WTC11 (cell line): ENCODE measurements at regions not wholly inside any gene's neighbourhood (a gene's known extent, or its start where the extent isn't known, plus 50 kb on each side); places are given as distances from the start of the nearest gene placed in this dataset.

ENCODE experiments used
- ATAC-seq: fragments of 200-7000 bp; cut with Tn5 transposase; 2 replicates; pipeline ENCODE4 v1.10.0; 2021; ENCODE audit warnings: mild to moderate bottlenecking, moderate library complexity
- CTCF ChIA-PET: fragments of 300-600 bp; sonication (Branson Sonifier 250); formaldehyde crosslinking; loops from one replicate; lab custom pipeline; 2021; ENCODE audit warnings: antibody characterized with exemption; lab: Charles Lee
- POLR2A ChIA-PET: fragments of 350-600 bp; sonication (Branson Sonifier 250); formaldehyde crosslinking; loops from one replicate; lab custom pipeline; 2021; ENCODE audit warnings: antibody characterized with exemption; lab: Charles Lee
- DNase-seq: peaks from one replicate; pipeline ENCODE4 v3.0.0; 2021; ENCODE audit warnings: low spot score
- H3K27ac Mint-ChIP-seq: 2 replicates; pipeline ENCODE4 v1.8.0; 2021; ENCODE audit warnings: mixed read lengths
- H3K27me3 Mint-ChIP-seq: 2 replicates; pipeline ENCODE4 v1.8.0; 2021; ENCODE audit warnings: low read depth, mild to moderate bottlenecking, moderate library complexity, mixed read lengths
- H3K36me3 Mint-ChIP-seq: 2 replicates; pipeline ENCODE4 v1.8.0; 2021; ENCODE audit warnings: mixed read lengths
- H3K4me1 Mint-ChIP-seq: 2 replicates; pipeline ENCODE4 v1.8.0; 2022; ENCODE audit warnings: mixed read lengths
- H3K4me3 Mint-ChIP-seq: 2 replicates; pipeline ENCODE4 v1.8.0; 2021; ENCODE audit warnings: mild to moderate bottlenecking, moderate library complexity, mixed read lengths
- H3K9me3 Mint-ChIP-seq: 2 replicates; pipeline ENCODE4 v1.8.0; 2021; ENCODE audit warnings: mixed read lengths
- ARID4B ChIP-seq: sonication (generic); formaldehyde crosslinking; IDR thresholded peaks from 2 replicates; pipeline ENCODE4 v1.8.0; 2023; ENCODE audit warnings: missing genetic modification reagents, mild to moderate bottlenecking, borderline replicate concordance
- ETV6 ChIP-seq: sonication (generic); formaldehyde crosslinking; IDR thresholded peaks from 2 replicates; pipeline ENCODE4 v1.8.1; 2022; ENCODE audit warnings: mild to moderate bottlenecking, missing genetic modification reagents
- GRHL2 ChIP-seq: fragments of 250-450 bp; sonication (Bioruptor Pico); IDR thresholded peaks from 2 replicates; pipeline ENCODE4 v1.8.0; 2022; ENCODE audit warnings: mild to moderate bottlenecking, moderate library complexity; ENCODE audit not compliant: insufficient replicate concordance, severe bottlenecking
- HMGXB4 ChIP-seq: sonication (generic); formaldehyde crosslinking; IDR thresholded peaks from 2 replicates; pipeline ENCODE4 v1.8.1; 2023; ENCODE audit warnings: mild to moderate bottlenecking, moderate library complexity, missing genetic modification reagents
- NR1H2 ChIP-seq: sonication (generic); formaldehyde crosslinking; IDR thresholded peaks from 2 replicates; pipeline ENCODE4 v1.9.0; 2021; ENCODE audit warnings: mild to moderate bottlenecking, moderate library complexity, missing genetic modification reagents
- NR3C1 ChIP-seq: sonication (generic); formaldehyde crosslinking; conservative IDR thresholded peaks from 2 replicates; pipeline ENCODE4 v1.8.1; 2023; ENCODE audit warnings: low read depth, mild to moderate bottlenecking, missing genetic modification reagents
- SOX15 ChIP-seq: fragments of 250-450 bp; sonication (Bioruptor Pico); IDR thresholded peaks from 2 replicates; pipeline ENCODE4 v1.9.0; 2021; ENCODE audit warnings: mild to moderate bottlenecking
- TCF7 ChIP-seq: sonication (generic); formaldehyde crosslinking; IDR thresholded peaks from 2 replicates; pipeline ENCODE4 v1.8.0; 2022; ENCODE audit warnings: mild to moderate bottlenecking, low read depth, missing genetic modification reagents, moderate library complexity
- TEAD4 ChIP-seq: sonication (generic); formaldehyde crosslinking; IDR thresholded peaks from 2 replicates; pipeline ENCODE4 v1.8.0; 2022; ENCODE audit warnings: mild to moderate bottlenecking, missing genetic modification reagents
- USF1 ChIP-seq: sonication (generic); formaldehyde crosslinking; IDR thresholded peaks from 2 replicates; pipeline ENCODE4 v1.8.0; 2022; ENCODE audit warnings: mild to moderate bottlenecking, missing genetic modification reagents
- ZMAT4 ChIP-seq: fragments of 250-450 bp; sonication (Bioruptor Pico); IDR thresholded peaks from 2 replicates; pipeline ENCODE4 v1.9.0; 2021; ENCODE audit warnings: mild to moderate bottlenecking
- ZNF138 ChIP-seq: sonication (generic); formaldehyde crosslinking; conservative IDR thresholded peaks from 2 replicates; pipeline ENCODE4 v1.8.1; 2022; ENCODE audit warnings: mild to moderate bottlenecking, moderate library complexity, missing genetic modification reagents
- ZNF263 ChIP-seq: sonication (generic); formaldehyde crosslinking; IDR thresholded peaks from 2 replicates; pipeline ENCODE4 v1.8.1; 2022; ENCODE audit warnings: low read depth, mild to moderate bottlenecking, moderate library complexity, missing genetic modification reagents
- ZNF532 ChIP-seq: fragments of 250-450 bp; sonication (Bioruptor Pico); IDR thresholded peaks from 2 replicates; pipeline ENCODE4 v1.9.0; 2021; ENCODE audit warnings: mild to moderate bottlenecking, borderline replicate concordance

- no peak for TF ChIP-seq HMGXB4 (CRISPR knock-in tag)
- no peak for TF ChIP-seq ZNF532 (CRISPR knock-in tag)
- TF ChIP-seq SOX15 (CRISPR knock-in tag), result no peak
- TF ChIP-seq USF1, result no peak
- TF ChIP-seq GRHL2 (CRISPR knock-in tag), result no peak
- TF ChIP-seq ZNF138 (CRISPR knock-in tag), result no peak
- no peak for TF ChIP-seq NR3C1 (CRISPR knock-in tag)
- no peak for TF ChIP-seq TCF7 (CRISPR knock-in tag)
- TF ChIP-seq ZMAT4 (CRISPR knock-in tag), result no peak
- TF ChIP-seq ZNF263 (CRISPR knock-in tag), result no peak
- TF ChIP-seq, all 79 proteins: peak for 0
Measured at GRCh38 chr14:48537600-48537999, 862.2 kb upstream of the MDGA2 start (continued).

- ChIA-PET POLR2A (no interaction called here), CTCF (interaction anchor here (0.5 to 1.0 kb wide), 2 partner anchors 154 to 1438 kb away, joined by 3 to 4 read pairs; no protein-coding TSS in a partner anchor)
- no peak for TF ChIP-seq TEAD4
- no peak for TF ChIP-seq ETV6 (CRISPR knock-in tag)
- DNase-seq, result peak; percentile 63
- H3K27ac Mint-ChIP-seq, result no peak overlapping the region
- H3K36me3 Mint-ChIP-seq, result peaks cover 3% of the 10 kb centered on the region; the same call in 1 of the 2 replicates
- no peaks in the 10 kb centered on the region; the same call in 1 of the 2 replicates for H3K27me3 Mint-ChIP-seq
- peaks cover 20% of the 10 kb centered on the region for H3K9me3 Mint-ChIP-seq
- no peak overlapping the region for H3K4me3 Mint-ChIP-seq
- peaks cover 5% of the 10 kb centered on the region; the same call in 1 of the 2 replicates for H3K4me1 Mint-ChIP-seq
- peak; percentile 100 for ATAC-seq
Measured at GRCh38 chr14:48536318-48536717, 860.9 kb upstream of the MDGA2 start.

GRCh38 chr14:48527832-48528231 is 852.4 kb upstream of the MDGA2 start:
- peak; percentile 72 for ATAC-seq
- H3K27ac Mint-ChIP-seq, result no peak overlapping the region

More at GRCh38 chr14:48527832-48528231, 852.4 kb upstream of the MDGA2 start:
- Mint-ChIP-seq H3K9me3 (peaks cover 60% of the 10 kb centered on the region), H3K4me1 (no peaks in the 10 kb centered on the region)
- POLR2A ChIA-PET, result no interaction called here
- TF ChIP-seq ZMAT4 (CRISPR knock-in tag) (no peak), ARID4B (no peak), ETV6 (CRISPR knock-in tag) (no peak), NR1H2 (CRISPR knock-in tag) (no peak)
- TF ChIP-seq, all 79 proteins: peak for 0
- CTCF ChIA-PET, result no interaction called here
- DNase-seq, result no peak
- Mint-ChIP-seq H3K36me3 (no peaks in the 10 kb centered on the region; the same call in 1 of the 2 replicates), H3K4me3 (no peak overlapping the region), H3K27me3 (no peaks in the 10 kb centered on the region)
